A673 (cell line): ENCODE measurements at regions not wholly inside any gene's neighbourhood (a gene's known extent, or its start where the extent isn't known, plus 50 kb on each side); places are given as distances from the start of the nearest gene placed in this dataset.

ENCODE experiments used
- CTCF ChIP-seq: fragments of 300-800, 200-600 bp; sonication (generic); conservative IDR thresholded peaks from 2 replicates; pipeline ENCODE4 v1.5.1; 2017; ENCODE audit warnings: low read depth, mild to moderate bottlenecking, antibody characterized with exemption, low read length, moderate library complexity, mixed read lengths
- EZH2 ChIP-seq: fragments of 200-600 bp; sonication (generic); IDR thresholded peaks from 2 replicates; pipeline ENCODE4 v1.6.1; 2017; ENCODE audit warnings: borderline replicate concordance, low read depth, mild to moderate bottlenecking, mixed read lengths, antibody characterized with exemption, low read length; ENCODE audit not compliant: poor library complexity, severe bottlenecking

DNA sequence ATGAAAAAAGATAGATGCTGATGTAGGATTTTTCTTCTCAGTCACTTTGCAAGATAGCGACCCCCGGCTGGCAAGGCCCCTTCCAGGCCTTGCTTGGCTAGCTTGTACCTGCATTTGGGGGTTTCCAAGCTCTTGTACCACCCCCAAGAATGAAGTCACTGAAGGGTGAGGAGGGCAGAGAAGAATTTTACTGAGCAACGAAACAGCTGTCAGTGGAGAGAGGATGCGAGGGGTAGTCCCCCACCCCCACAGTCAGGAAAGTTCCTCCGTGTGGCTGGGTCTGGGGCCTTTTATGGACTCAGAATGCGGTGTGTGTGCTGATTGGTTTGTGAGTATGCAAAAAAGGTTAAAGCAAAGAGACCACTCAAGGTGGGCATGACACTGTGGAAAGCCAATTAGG is 382.0 kb downstream of the GPD2 start:
- TF ChIP-seq CTCF = no peak
- no peak for TF ChIP-seq EZH2
